ENCODE measurements at regions not wholly inside any gene's neighbourhood (a gene's known extent, or its start where the extent isn't known, plus 50 kb on each side); places are given as distances from the start of the nearest gene placed in this dataset.

DNA sequence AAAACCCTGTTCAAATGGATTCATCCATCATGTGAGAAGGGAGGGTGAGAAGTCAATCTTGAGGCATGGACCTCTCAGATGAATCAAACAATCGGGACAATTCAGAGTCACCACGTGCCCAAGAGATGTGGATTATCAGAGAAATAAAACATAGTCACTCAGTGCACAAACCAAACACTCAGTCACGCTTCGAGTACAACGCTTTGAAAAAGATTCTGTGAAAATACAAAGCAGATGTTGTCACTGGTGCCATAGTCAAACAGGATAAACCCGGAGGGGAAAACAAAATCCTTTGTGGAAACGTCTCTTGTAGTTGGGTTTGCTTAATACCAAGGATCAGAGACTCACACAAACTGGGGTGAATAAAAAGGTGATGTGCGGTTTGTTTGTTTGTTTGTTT, 188.4 kb downstream of the RRAGC start:
- DNase-seq (ENCODE audit: low read depth in 1 of 2, low spot score in 1 of 2), result no peak
- Histone ChIP-seq H3K27ac (replicated peaks) (no peak overlapping the region), H3K4me3 (replicated peaks; ENCODE audit: insufficient read depth, low read length) (no peak overlapping the region), H3K27me3 (ENCODE audit: insufficient read depth, poor library complexity, severe bottlenecking) (no peaks in the 10 kb centered on the region)
- TF ChIP-seq POLR2AphosphoS5 (IDR thresholded peaks at IDR 0.05; ENCODE audit: low read depth) (no peak), GABPA (IDR thresholded peaks at IDR 0.05; ENCODE audit: low read depth) (no peak), SPI1 (IDR thresholded peaks at IDR 0.05; ENCODE audit: borderline replicate concordance, low read depth) (no peak)
- TF ChIP-seq, protein P1, sequence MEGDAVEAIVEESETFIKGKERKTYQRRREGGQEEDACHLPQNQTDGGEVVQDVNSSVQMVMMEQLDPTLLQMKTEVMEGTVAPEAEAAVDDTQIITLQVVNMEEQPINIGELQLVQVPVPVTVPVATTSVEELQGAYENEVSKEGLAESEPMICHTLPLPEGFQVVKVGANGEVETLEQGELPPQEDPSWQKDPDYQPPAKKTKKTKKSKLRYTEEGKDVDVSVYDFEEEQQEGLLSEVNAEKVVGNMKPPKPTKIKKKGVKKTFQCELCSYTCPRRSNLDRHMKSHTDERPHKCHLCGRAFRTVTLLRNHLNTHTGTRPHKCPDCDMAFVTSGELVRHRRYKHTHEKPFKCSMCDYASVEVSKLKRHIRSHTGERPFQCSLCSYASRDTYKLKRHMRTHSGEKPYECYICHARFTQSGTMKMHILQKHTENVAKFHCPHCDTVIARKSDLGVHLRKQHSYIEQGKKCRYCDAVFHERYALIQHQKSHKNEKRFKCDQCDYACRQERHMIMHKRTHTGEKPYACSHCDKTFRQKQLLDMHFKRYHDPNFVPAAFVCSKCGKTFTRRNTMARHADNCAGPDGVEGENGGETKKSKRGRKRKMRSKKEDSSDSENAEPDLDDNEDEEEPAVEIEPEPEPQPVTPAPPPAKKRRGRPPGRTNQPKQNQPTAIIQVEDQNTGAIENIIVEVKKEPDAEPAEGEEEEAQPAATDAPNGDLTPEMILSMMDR (IDR thresholded peaks at IDR 0.05; ENCODE audit: insufficient read depth, low read length), result no peak
- TF ChIP-seq, protein P2, sequence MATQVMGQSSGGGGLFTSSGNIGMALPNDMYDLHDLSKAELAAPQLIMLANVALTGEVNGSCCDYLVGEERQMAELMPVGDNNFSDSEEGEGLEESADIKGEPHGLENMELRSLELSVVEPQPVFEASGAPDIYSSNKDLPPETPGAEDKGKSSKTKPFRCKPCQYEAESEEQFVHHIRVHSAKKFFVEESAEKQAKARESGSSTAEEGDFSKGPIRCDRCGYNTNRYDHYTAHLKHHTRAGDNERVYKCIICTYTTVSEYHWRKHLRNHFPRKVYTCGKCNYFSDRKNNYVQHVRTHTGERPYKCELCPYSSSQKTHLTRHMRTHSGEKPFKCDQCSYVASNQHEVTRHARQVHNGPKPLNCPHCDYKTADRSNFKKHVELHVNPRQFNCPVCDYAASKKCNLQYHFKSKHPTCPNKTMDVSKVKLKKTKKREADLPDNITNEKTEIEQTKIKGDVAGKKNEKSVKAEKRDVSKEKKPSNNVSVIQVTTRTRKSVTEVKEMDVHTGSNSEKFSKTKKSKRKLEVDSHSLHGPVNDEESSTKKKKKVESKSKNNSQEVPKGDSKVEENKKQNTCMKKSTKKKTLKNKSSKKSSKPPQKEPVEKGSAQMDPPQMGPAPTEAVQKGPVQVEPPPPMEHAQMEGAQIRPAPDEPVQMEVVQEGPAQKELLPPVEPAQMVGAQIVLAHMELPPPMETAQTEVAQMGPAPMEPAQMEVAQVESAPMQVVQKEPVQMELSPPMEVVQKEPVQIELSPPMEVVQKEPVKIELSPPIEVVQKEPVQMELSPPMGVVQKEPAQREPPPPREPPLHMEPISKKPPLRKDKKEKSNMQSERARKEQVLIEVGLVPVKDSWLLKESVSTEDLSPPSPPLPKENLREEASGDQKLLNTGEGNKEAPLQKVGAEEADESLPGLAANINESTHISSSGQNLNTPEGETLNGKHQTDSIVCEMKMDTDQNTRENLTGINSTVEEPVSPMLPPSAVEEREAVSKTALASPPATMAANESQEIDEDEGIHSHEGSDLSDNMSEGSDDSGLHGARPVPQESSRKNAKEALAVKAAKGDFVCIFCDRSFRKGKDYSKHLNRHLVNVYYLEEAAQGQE (IDR thresholded peaks at IDR 0.05; ENCODE audit: insufficient replicate concordance, low read depth), result no peak

DNA sequence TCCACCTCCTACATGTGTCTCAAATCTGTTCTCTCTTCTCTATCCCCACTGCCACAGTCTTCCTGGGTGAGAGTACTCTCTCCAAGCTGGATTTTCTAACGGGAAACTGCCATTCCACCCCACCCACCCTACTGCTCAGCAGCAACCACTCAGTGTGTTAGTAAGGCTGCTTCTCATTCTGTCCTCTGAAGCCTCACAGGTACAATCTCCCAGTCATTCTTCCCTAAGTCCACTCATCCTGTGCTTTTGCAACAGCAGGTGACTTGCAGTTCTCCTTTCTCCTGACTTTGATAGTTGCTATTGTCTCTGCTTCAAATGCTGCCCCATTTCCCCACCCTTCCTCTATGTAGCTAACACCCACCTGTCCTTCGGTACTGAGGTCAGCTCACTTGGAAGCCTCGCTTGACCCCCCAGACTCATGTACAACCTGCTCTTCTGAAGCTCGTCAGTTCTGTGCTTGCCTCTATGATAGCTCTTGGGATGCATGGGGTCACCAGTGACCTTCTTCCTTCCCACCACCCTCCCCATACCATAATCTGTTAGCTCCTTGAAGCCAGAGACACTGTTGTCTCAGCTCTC, 188.9 kb downstream of the RRAGC start:
- DNase-seq (ENCODE audit: low read depth in 1 of 2, low spot score in 1 of 2), result no peak
- TF ChIP-seq, protein P2 (IDR thresholded peaks at IDR 0.05; ENCODE audit: insufficient replicate concordance, low read depth), result no peak
- H3K27me3 ChIP-seq (ENCODE audit: insufficient read depth, poor library complexity, severe bottlenecking), result no peaks in the 10 kb centered on the region

DNA sequence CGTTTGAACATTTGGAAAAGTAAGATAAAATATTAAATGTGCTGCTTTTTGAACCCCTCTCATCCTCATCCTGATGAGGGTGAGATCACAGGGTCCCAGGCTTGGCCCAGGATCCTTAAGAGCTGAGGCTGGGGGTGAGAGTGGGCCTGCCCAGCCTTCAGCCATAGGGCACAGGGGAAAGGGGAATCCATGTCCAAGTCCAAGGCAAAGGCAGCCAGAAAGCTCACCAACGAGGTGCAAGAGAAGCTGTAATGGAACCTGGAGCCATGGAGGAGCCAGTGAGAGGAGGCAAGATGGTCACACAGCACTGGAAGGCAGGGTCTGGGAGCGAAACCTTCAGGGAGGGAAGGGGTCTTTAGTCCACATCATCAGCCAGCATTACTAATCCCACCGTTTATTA, 191.9 kb downstream of the RRAGC start:
- no peak for DNase-seq (ENCODE audit: low read depth in 1 of 2, low spot score in 1 of 2)
- Histone ChIP-seq H3K27ac (replicated peaks) (no peak overlapping the region), H3K4me3 (replicated peaks; ENCODE audit: insufficient read depth, low read length) (no peak overlapping the region), H3K27me3 (ENCODE audit: insufficient read depth, poor library complexity, severe bottlenecking) (no peaks in the 10 kb centered on the region)
- TF ChIP-seq, protein P2 (IDR thresholded peaks at IDR 0.05; ENCODE audit: insufficient replicate concordance, low read depth), result no peak
- no peak for TF ChIP-seq GABPA (IDR thresholded peaks at IDR 0.05; ENCODE audit: low read depth)
- TF ChIP-seq, protein P1 (IDR thresholded peaks at IDR 0.05; ENCODE audit: insufficient read depth, low read length), result no peak
- TF ChIP-seq SPI1 (IDR thresholded peaks at IDR 0.05; ENCODE audit: borderline replicate concordance, low read depth), result no peak
- TF ChIP-seq POLR2AphosphoS5 (IDR thresholded peaks at IDR 0.05; ENCODE audit: low read depth), result no peak

More for the DNA sequence above, 188.9 kb downstream of the RRAGC start:
- H3K27ac ChIP-seq (replicated peaks), result no peak overlapping the region
- no peak overlapping the region for H3K4me3 ChIP-seq (replicated peaks; ENCODE audit: insufficient read depth, low read length)

Data from HL-60 (cell line).